Muscle layer of colon (tissue), 2 donors: ENCODE measurements at regions not wholly inside any gene's neighbourhood (a gene's known extent, or its start where the extent isn't known, plus 50 kb on each side); places are given as distances from the start of the nearest gene placed in this dataset.
A peak's percentile ranks its signal among the peaks of the same experiment; 100 is the strongest.

ENCODE experiments used
- H3K27ac ChIP-seq: one replicate; pipeline ENCODE4 v1.7.0; 2013; ENCODE audit warnings: low read depth, mild to moderate bottlenecking, low read length, moderate library complexity
- H3K27me3 ChIP-seq, 2 donors: one replicate each; pipeline ENCODE4 v1.7.0; 2013; ENCODE audit warnings: low read length in 2 of 2, mild to moderate bottlenecking in 2 of 2; ENCODE audit not compliant: insufficient read depth in 2 of 2, control insufficient read depth in 1 of 2
- H3K36me3 ChIP-seq: one replicate; pipeline ENCODE4 v1.7.0; 2013; ENCODE audit warnings: mild to moderate bottlenecking, low read length; ENCODE audit not compliant: insufficient read depth
- H3K4me1 ChIP-seq: one replicate; pipeline ENCODE4 v1.7.0; 2013; ENCODE audit warnings: mild to moderate bottlenecking, low read length; ENCODE audit not compliant: insufficient read depth
- H3K4me3 ChIP-seq, 2 donors: one replicate each; pipeline ENCODE4 v1.7.0; 2013; ENCODE audit warnings: low read length in 2 of 2, low read depth in 1 of 2, mild to moderate bottlenecking in 1 of 2, moderate library complexity in 1 of 2
- H3K9ac ChIP-seq: one replicate; pipeline ENCODE4 v1.7.0; 2013; ENCODE audit warnings: low read length
- H3K9me3 ChIP-seq: one replicate; pipeline ENCODE4 v1.7.0; 2013; ENCODE audit warnings: mild to moderate bottlenecking, low read length
- donor health status: abdominal sarcoma.
- donor health status: Adenocarcinoma of cecum.

GRCh38 chr9:90948156-90948555, 146.5 kb downstream of the SYK start:
- H3K4me1 ChIP-seq, result no peaks in the 10 kb centered on the region
- H3K36me3 ChIP-seq, result no peaks in the 10 kb centered on the region
- no peak overlapping the region for H3K4me3 ChIP-seq
- H3K9ac ChIP-seq, result no peak overlapping the region
- H3K27me3 ChIP-seq, result no peaks in the 10 kb centered on the region
- H3K27ac ChIP-seq, result no peak overlapping the region
- no peaks in the 10 kb centered on the region for H3K9me3 ChIP-seq

GRCh38 chr9:90950600-90950999, 149.0 kb downstream of the SYK start:
- H3K27me3 ChIP-seq, result no peaks in the 10 kb centered on the region
- no peak overlapping the region for H3K9ac ChIP-seq
- H3K9me3 ChIP-seq, result no peaks in the 10 kb centered on the region
- no peaks in the 10 kb centered on the region for H3K4me1 ChIP-seq
- no peak overlapping the region for H3K27ac ChIP-seq
- H3K4me3 ChIP-seq, result no peak overlapping the region
- no peaks in the 10 kb centered on the region for H3K36me3 ChIP-seq

GRCh38 chr9:90953200-90953599, 151.6 kb downstream of the SYK start:
- Histone ChIP-seq H3K27ac (no peak overlapping the region), H3K4me3 (no peak overlapping the region), H3K9ac (no peak overlapping the region), H3K36me3 (no peaks in the 10 kb centered on the region), H3K27me3 (no peaks in the 10 kb centered on the region), H3K9me3 (no peaks in the 10 kb centered on the region), H3K4me1 (no peaks in the 10 kb centered on the region)

GRCh38 chr9:90953805-90954204, 152.2 kb downstream of the SYK start:
- H3K27me3 ChIP-seq, result no peaks in the 10 kb centered on the region
- no peak overlapping the region for H3K27ac ChIP-seq
- no peak overlapping the region for H3K4me3 ChIP-seq
- H3K36me3 ChIP-seq, result no peaks in the 10 kb centered on the region
- H3K4me1 ChIP-seq, result no peaks in the 10 kb centered on the region
- no peaks in the 10 kb centered on the region for H3K9me3 ChIP-seq
- H3K9ac ChIP-seq, result no peak overlapping the region

- Histone ChIP-seq H3K4me1 (no peaks in the 10 kb centered on the region), H3K9ac (no peak overlapping the region), H3K9me3 (no peaks in the 10 kb centered on the region), H3K36me3 (no peaks in the 10 kb centered on the region), H3K27me3 (no peaks in the 10 kb centered on the region), H3K27ac (no peak overlapping the region), H3K4me3 (no peak overlapping the region)
Observed at GRCh38 chr9:90956026-90956810, 154.6 kb downstream of the SYK start.

- Histone ChIP-seq H3K27ac (no peak overlapping the region), H3K9ac (no peak overlapping the region), H3K36me3 (no peaks in the 10 kb centered on the region), H3K4me1 (no peaks in the 10 kb centered on the region), H3K27me3 (no peaks in the 10 kb centered on the region), H3K9me3 (no peaks in the 10 kb centered on the region), H3K4me3 (no peak overlapping the region)
Observed at GRCh38 chr9:90958328-90958727, 156.7 kb downstream of the SYK start.

- no peak overlapping the region for H3K4me3 ChIP-seq
- H3K9me3 ChIP-seq, result no peaks in the 10 kb centered on the region
- H3K4me1 ChIP-seq, result peaks cover 6% of the 10 kb centered on the region
- no peak overlapping the region for H3K9ac ChIP-seq
- H3K27me3 ChIP-seq, result no peaks in the 10 kb centered on the region
- H3K27ac ChIP-seq, result no peak overlapping the region
- no peaks in the 10 kb centered on the region for H3K36me3 ChIP-seq
Observed at GRCh38 chr9:90960941-90961340, 159.3 kb downstream of the SYK start.

GRCh38 chr9:90961375-90961774, 159.8 kb downstream of the SYK start:
- Histone ChIP-seq H3K4me1 (peaks cover 9% of the 10 kb centered on the region), H3K4me3 (no peak overlapping the region), H3K9me3 (no peaks in the 10 kb centered on the region), H3K9ac (no peak overlapping the region), H3K36me3 (no peaks in the 10 kb centered on the region), H3K27ac (no peak overlapping the region), H3K27me3 (no peaks in the 10 kb centered on the region)

- Histone ChIP-seq H3K9ac (peak overlapping the region; percentile 73), H3K9me3 (no peaks in the 10 kb centered on the region), H3K36me3 (no peaks in the 10 kb centered on the region), H3K4me1 (peaks cover 9% of the 10 kb centered on the region), H3K4me3 (peak overlapping the region; percentile 21 to 71), H3K27ac (peak overlapping the region; percentile 83), H3K27me3 (no peaks in the 10 kb centered on the region)
Observed at GRCh38 chr9:90964101-90965020, 162.7 kb downstream of the SYK start.

GRCh38 chr9:90965226-90966030, 163.8 kb downstream of the SYK start:
- H3K4me1 ChIP-seq, result peaks cover 12% of the 10 kb centered on the region
- H3K4me3 ChIP-seq, result peak overlapping the region; percentile 21 to 71
- peak overlapping the region; percentile 83 for H3K27ac ChIP-seq
- no peaks in the 10 kb centered on the region for H3K36me3 ChIP-seq
- H3K9me3 ChIP-seq, result no peaks in the 10 kb centered on the region
- H3K27me3 ChIP-seq, result no peaks in the 10 kb centered on the region
- H3K9ac ChIP-seq, result peak overlapping the region; percentile 73

- no peaks in the 10 kb centered on the region for H3K27me3 ChIP-seq
- no peak overlapping the region for H3K4me3 ChIP-seq
- H3K9me3 ChIP-seq, result no peaks in the 10 kb centered on the region
- no peaks in the 10 kb centered on the region for H3K36me3 ChIP-seq
- H3K4me1 ChIP-seq, result peaks cover 17% of the 10 kb centered on the region
- peak overlapping the region; percentile 83 for H3K27ac ChIP-seq
- no peak overlapping the region for H3K9ac ChIP-seq
Observed at GRCh38 chr9:90966031-90966290, 164.3 kb downstream of the SYK start.
